SK-MEL-5 (cell line): ENCODE measurements at regions not wholly inside any gene's neighbourhood (a gene's known extent, or its start where the extent isn't known, plus 50 kb on each side); places are given as distances from the start of the nearest gene placed in this dataset.

ENCODE experiments used
- DNase-seq: peaks from one replicate; pipeline ENCODE4 v3.0.0-alpha.2; 2016; ENCODE audit warnings: low read depth, low spot score
- in situ Hi-C: cut with HindIII; loops from 2 replicates; pipeline ENCODE4 v1.10.0; 2016; ENCODE audit warnings: low sequenced_read_pairs, high pct_unique_total_duplicates, low pct_unique_long_range_greater_than_20kb

GRCh38 chr10:21079330-21079658 is 182.2 kb upstream of the NEBL start:
- no peak for DNase-seq
- in situ Hi-C loops, result no loop called here

- DNase-seq, result peak; percentile 66
- in situ Hi-C loops, result no loop called here
Observed at GRCh38 chr10:21078410-21079329, 181.6 kb upstream of the NEBL start.

- in situ Hi-C loops, result no loop called here
- DNase-seq, result no peak
Observed at GRCh38 chr10:21077681-21078080, 180.6 kb upstream of the NEBL start.

GRCh38 chr10:21076381-21076780 is 179.3 kb upstream of the NEBL start:
- DNase-seq, result no peak
- in situ Hi-C loops, result no loop called here

- no peak for DNase-seq
- in situ Hi-C loops, result no loop called here
Observed at GRCh38 chr10:21075880-21076279, 178.8 kb upstream of the NEBL start.

GRCh38 chr10:21071001-21071673 is 174.0 kb upstream of the NEBL start:
- in situ Hi-C loops, result no loop called here
- no peak for DNase-seq

GRCh38 chr10:21069929-21070700 is 173.0 kb upstream of the NEBL start:
- no peak for DNase-seq
- in situ Hi-C loops, result no loop called here

- no peak for DNase-seq
- in situ Hi-C loops, result no loop called here
Observed at GRCh38 chr10:21069278-21069677, 172.2 kb upstream of the NEBL start.

GRCh38 chr10:21068026-21068656 is 171.0 kb upstream of the NEBL start:
- DNase-seq, result no peak
- in situ Hi-C loops, result no loop called here

GRCh38 chr10:21065621-21066248 is 168.6 kb upstream of the NEBL start:
- DNase-seq, result no peak
- in situ Hi-C loops, result no loop called here

GRCh38 chr10:21061982-21062381 is 164.9 kb upstream of the NEBL start:
- DNase-seq, result no peak
- in situ Hi-C loops, result no loop called here

- DNase-seq, result no peak
- in situ Hi-C loops, result no loop called here
Observed at GRCh38 chr10:21061184-21061583, 164.1 kb upstream of the NEBL start.

- in situ Hi-C loops, result no loop called here
- no peak for DNase-seq
Observed at GRCh38 chr10:21060626-21061025, 163.5 kb upstream of the NEBL start.

- in situ Hi-C loops, result no loop called here
Observed at GRCh38 chr10:21057989-21058388, 160.9 kb upstream of the NEBL start.

GRCh38 chr10:21057436-21057835 is 160.3 kb upstream of the NEBL start:
- in situ Hi-C loops, result no loop called here
- DNase-seq, result no peak

More at GRCh38 chr10:21057989-21058388, 160.9 kb upstream of the NEBL start:
- no peak for DNase-seq

GRCh38 chr10:21056461-21056860 is 159.3 kb upstream of the NEBL start:
- DNase-seq, result no peak
- in situ Hi-C loops, result no loop called here

- DNase-seq, result no peak
- in situ Hi-C loops, result no loop called here
Observed at GRCh38 chr10:21055339-21056135, 158.4 kb upstream of the NEBL start.
